HPDE6-E6E7 (cell line): ENCODE measurements at regions not wholly inside any gene's neighbourhood (a gene's known extent, or its start where the extent isn't known, plus 50 kb on each side); places are given as distances from the start of the nearest gene placed in this dataset.
A peak's percentile ranks its signal among the peaks of the same experiment; 100 is the strongest.

Experiments used
- DNase-seq: peaks from one replicate; pipeline ENCODE4 v3.0.0; 2011; ENCODE audit warnings: missing footprints; ENCODE audit errors: extremely low spot score

GRCh38 chr4:123939621-123940020, 543.0 kb downstream of the SPRY1 start:
- peak; percentile 4 for DNase-seq

- no peak for DNase-seq
These were observed 544.0 kb downstream of the SPRY1 start for GRCh38 chr4:123940604-123941003.

DNA sequence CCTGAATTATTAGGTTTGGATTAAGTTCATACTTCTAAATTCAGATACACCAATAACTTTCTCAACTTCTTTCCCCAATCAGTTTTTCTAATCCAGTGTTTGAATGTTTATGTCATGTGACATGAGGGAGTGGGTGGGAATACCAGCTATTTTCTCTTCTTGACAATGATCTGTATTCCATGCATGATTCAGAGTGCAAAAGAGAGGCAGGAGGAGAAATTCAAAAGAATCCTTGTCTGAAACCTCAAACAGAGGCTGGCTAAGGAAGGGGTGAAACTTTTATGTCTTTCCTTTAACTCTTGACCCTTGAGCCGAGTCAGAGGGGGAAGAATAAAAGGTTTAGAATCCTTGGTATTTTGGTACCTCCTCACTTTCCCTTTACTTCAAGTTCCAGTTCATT, 544.7 kb downstream of the SPRY1 start:
- no peak for DNase-seq

- no peak for DNase-seq
These were observed 547.4 kb downstream of the SPRY1 start for GRCh38 chr4:123943976-123944375.

- DNase-seq, result no peak
These were observed 548.7 kb downstream of the SPRY1 start for GRCh38 chr4:123945301-123945700.

- no peak for DNase-seq
These were observed 553.9 kb downstream of the SPRY1 start for GRCh38 chr4:123950530-123950929.

DNA sequence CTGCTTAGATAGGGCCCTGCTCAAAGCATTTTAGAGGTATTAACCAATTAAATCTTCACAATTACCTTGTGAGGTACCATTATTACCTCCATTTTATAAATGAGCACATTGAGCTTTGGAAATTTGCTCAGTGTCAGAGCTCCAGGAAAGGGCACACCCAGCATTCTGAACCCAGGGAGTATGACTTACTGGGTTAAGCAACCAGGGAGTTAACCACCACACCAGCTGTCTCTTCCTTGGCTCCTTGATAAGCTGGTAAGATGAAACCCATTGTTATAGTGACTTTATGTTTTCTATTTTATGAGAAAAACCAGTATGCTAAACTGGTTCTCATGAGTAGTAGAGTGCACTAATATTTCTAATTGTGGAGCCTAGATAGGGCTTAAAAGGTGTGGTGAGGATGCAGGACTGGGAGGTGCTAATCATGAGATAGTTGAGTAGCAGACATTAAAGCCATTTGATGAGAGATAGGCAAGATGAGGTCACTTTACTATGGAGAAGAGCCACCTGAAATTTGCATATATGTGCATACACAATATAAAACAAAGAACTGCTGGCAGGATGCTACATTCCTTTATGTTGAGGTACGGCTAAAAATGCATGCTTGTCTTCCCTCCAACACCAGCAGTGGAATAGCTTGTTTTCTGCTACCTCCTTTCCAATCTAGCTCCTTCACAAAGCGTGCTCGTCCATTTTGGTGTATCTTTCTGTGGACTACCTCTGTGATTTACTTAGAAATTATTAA, 556.1 kb downstream of the SPRY1 start:
- DNase-seq, result peak; percentile 4

DNA sequence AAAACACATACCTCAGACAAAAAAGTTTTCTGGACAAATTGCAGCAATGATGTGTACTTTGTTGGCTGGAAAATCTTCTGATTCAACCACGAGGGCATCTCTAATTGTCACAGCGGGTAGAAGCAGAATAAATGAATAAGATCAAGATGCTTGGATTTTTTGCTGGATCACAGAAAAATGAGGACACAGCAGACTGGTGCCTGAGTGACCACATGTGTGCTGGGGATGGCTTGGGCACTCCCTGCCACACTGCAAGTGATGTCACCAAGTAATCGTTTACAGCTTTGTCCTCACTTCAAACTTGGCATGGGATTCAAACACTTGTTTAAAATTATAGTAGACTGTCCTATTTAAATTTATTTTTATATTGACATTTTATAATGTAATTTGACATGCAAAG, 557.0 kb downstream of the SPRY1 start:
- DNase-seq, result no peak

DNA sequence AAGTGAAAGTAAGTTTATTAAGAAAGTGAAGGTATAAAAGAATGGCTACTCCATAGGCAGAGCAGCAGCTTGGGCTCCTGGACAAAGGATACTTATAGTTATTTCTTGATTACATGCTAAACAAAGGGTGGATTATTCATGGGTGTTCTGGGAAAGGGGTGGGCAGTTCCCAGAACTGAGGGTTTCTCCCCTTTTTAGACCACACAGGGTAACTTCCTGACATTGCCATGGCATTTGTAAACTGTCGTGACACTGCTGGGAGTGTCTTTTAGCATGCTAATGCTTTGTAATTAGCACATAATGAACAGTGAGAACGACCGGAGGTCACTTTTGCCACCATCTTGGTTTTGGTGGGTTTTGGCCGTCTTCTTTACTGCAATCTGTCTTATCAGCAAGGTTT, 557.6 kb downstream of the SPRY1 start:
- DNase-seq, result no peak

- no peak for DNase-seq
These were observed 558.7 kb downstream of the SPRY1 start for GRCh38 chr4:123955167-123955800.

GRCh38 chr4:123956204-123956603, 559.6 kb downstream of the SPRY1 start:
- no peak for DNase-seq

DNA sequence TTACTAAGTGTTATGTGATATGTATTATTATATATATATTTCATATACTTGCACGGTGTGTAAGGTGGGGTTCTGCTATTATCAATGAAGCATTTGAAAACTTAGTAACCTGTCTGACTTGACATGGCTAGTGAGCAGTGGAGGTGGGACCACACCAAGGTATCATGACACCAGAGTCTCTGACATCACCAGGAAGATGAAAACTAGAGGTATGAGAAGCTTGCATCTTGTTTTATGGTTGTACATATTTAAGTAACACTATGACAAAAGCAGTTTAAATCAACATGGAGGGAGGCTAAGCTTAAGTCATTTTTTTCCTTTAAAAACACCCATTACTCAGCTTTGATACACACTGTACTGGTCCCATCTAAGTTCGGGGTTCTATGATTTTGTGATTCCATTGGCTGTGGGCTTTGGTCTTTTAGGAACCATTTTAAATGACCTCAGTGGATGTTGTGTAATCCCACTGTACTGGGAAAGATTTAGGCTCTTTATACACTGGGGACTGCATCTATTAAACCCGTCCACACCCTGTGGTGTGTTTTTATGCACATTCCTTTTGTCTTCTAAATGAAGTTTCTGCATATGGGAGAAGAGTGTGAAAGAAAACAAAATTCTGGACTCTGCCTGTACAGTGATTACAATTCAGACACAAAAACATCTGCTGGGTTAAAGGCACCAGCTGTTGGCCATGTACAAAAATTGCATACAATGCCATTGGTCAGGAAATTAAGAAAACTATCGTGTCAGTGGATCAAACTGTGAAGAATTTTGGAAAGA, 570.6 kb downstream of the SPRY1 start:
- no peak for DNase-seq

GRCh38 chr4:123972031-123972430, 575.4 kb downstream of the SPRY1 start:
- DNase-seq, result no peak

- no peak for DNase-seq
These were observed 578.0 kb downstream of the SPRY1 start for GRCh38 chr4:123974386-123975149.

GRCh38 chr4:123976285-123976684, 579.7 kb downstream of the SPRY1 start:
- DNase-seq, result no peak

DNA sequence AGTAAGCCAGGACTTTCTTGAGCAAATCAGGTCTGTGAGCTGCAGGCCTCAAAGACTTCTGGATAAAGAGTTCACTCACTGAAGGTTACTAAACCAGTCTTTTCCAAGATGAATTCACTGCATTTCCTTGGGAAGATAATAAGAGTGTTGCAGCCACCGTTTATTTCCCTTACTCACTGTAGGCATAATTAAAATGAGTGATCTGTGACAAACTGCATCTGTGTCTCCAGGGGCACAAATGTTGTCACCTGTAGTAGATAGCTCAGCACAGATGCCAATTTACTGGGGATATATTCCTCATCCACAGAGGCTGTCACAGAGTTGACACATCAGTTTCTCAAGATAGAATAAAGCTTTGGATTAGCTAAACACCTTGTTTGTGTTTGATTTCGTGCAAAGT, 580.2 kb downstream of the SPRY1 start:
- no peak for DNase-seq

GRCh38 chr4:123977641-123978081, 581.1 kb downstream of the SPRY1 start:
- DNase-seq, result no peak

DNA sequence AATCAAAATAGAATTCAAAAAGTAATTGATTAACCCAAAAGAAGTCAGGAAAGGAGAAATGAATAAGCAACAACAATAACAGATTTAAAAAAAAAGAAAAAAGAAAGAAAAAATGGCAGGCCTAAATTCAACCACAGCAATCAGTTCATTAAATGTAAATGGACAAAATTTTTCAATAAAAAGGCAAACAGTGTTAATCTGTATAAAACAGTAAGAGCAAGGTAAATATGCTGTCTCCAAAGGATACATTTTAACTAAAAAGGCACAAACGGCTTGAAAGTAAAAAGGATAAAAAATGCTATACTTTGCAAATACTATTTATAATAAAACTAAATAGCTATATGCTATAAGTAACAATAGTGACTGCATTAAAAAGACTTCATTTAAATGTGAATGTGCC, 582.0 kb downstream of the SPRY1 start:
- DNase-seq, result no peak

- no peak for DNase-seq
These were observed 584.2 kb downstream of the SPRY1 start for GRCh38 chr4:123980736-123981300.

DNA sequence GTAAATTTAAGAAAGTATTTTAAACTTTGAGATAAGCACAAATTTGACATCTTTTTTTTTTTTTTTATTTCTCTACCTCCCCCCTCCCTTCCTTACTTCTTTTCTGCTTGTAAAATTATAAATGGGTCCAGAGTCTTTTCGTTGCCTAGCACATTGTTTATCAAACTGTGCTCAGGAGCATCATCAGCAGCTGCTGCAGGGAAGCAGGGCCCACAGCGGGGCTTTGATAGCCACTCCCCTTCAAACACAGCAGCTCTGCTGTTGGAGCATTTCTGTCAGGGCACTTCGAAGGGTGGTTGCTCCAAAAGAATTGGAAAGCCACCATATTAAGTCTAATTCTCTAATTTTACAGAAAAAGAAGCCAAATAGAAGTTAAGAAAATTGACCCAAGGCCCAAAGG, 588.3 kb downstream of the SPRY1 start:
- no peak for DNase-seq

- peak; percentile 11 for DNase-seq
These were observed 589.7 kb downstream of the SPRY1 start for GRCh38 chr4:123986268-123986798.
